Nephron (organoid): ENCODE measurements at regions not wholly inside any gene's neighbourhood (a gene's known extent, or its start where the extent isn't known, plus 50 kb on each side); places are given as distances from the start of the nearest gene placed in this dataset.

ENCODE experiments used
- H3K27ac Mint-ChIP-seq, 3 experiments: 2 replicates each; pipeline ENCODE4 v1.8.0; 2020; ENCODE audit warnings: mixed read lengths in 3 of 3, mild to moderate bottlenecking in 2 of 3, moderate library complexity in 1 of 3
- H3K27me3 Mint-ChIP-seq: 2 replicates; pipeline ENCODE4 v1.8.0; 2021; ENCODE audit warnings: low read depth, mild to moderate bottlenecking, moderate library complexity, mixed read lengths
- H3K36me3 Mint-ChIP-seq: 2 replicates; pipeline ENCODE4 v1.8.0; 2020; ENCODE audit warnings: low read depth, mixed read lengths
- H3K4me1 Mint-ChIP-seq: 2 replicates; pipeline ENCODE4 v1.8.0; 2020; ENCODE audit warnings: mixed read lengths
- H3K4me3 Mint-ChIP-seq, 3 experiments: 2 replicates each; pipeline ENCODE4 v1.8.0; 2020; ENCODE audit warnings: mild to moderate bottlenecking in 3 of 3, mixed read lengths in 3 of 3, moderate library complexity in 2 of 3
- H3K9me3 Mint-ChIP-seq: 2 replicates; pipeline ENCODE4 v1.8.0; 2020; ENCODE audit warnings: mixed read lengths
- TF ChIP-seq, protein P1 (sequence below), 3 experiments: fragments of 200-600 bp; sonication (generic); IDR thresholded peaks; one replicate each; pipeline ENCODE4 v1.5.0; 2021; ENCODE audit warnings: antibody characterized with exemption in 3 of 3; ENCODE audit not compliant: unreplicated experiment in 3 of 3

DNA sequence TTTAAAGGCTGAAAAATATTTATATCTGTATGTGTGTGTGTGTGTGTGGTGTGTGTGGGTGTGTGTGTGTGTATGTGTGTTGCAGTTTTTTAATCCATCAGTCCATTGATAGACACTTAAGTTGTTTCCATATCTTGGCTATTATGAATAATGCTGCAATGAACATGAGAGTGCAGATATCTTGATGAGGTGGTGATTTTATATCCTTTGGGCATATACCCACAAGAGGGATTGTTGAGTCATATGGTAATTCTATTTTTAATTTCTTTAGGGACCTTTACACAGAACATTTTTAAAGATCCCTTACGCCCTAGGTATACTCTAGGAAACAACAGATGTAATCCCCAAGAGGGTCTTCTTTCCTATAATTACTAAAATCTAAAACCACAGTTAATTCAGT lies 154.5 kb upstream of the CLEC14A start:
- H3K4me1 Mint-ChIP-seq, result peaks cover 23% of the 10 kb centered on the region
- no peaks in the 10 kb centered on the region for H3K9me3 Mint-ChIP-seq
- H3K27me3 Mint-ChIP-seq, result no peaks in the 10 kb centered on the region

DNA sequence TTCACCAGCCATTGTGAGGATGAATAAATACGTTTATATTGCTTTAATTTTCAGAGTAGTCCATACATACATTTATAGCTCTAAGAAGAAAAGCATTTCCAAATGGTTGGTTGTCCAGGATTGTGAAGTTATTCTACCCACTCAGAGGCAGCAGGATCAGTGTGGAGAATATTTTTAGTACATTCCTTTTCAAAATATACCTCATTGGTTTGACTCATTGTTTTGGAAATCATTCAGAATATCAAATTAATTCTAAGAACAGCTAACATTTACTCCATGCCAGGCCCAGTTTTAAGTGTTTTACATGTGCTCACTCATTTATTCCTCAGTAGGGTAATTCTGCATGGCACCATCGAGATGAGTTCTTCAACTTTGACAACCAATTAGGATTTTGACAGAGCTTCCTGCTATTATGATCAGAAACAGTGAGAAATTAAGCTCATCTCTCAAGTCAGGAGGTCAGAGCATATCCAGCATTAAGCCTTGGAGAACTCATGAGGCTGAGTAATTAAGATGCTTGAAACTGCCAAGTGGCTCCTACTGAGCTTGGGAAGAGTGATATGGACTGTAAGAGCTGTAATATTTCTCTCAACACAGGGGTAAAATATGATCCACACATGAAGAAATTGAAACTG lies 153.3 kb upstream of the CLEC14A start:
- TF ChIP-seq, protein P1, sequence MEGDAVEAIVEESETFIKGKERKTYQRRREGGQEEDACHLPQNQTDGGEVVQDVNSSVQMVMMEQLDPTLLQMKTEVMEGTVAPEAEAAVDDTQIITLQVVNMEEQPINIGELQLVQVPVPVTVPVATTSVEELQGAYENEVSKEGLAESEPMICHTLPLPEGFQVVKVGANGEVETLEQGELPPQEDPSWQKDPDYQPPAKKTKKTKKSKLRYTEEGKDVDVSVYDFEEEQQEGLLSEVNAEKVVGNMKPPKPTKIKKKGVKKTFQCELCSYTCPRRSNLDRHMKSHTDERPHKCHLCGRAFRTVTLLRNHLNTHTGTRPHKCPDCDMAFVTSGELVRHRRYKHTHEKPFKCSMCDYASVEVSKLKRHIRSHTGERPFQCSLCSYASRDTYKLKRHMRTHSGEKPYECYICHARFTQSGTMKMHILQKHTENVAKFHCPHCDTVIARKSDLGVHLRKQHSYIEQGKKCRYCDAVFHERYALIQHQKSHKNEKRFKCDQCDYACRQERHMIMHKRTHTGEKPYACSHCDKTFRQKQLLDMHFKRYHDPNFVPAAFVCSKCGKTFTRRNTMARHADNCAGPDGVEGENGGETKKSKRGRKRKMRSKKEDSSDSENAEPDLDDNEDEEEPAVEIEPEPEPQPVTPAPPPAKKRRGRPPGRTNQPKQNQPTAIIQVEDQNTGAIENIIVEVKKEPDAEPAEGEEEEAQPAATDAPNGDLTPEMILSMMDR (IDR thresholded peaks at IDR 0.05; ENCODE audit: unreplicated experiment in 3 of 3), result no peak
- no peak overlapping the region for H3K27ac Mint-ChIP-seq
- peaks cover 33% of the 10 kb centered on the region for H3K4me1 Mint-ChIP-seq
- H3K9me3 Mint-ChIP-seq, result no peaks in the 10 kb centered on the region
- no peaks in the 10 kb centered on the region for H3K36me3 Mint-ChIP-seq
- H3K4me3 Mint-ChIP-seq, result no peak overlapping the region
- no peaks in the 10 kb centered on the region for H3K27me3 Mint-ChIP-seq

More for the DNA sequence above, 154.5 kb upstream of the CLEC14A start:
- no peak overlapping the region for H3K27ac Mint-ChIP-seq
- no peak overlapping the region for H3K4me3 Mint-ChIP-seq
- TF ChIP-seq, protein P1 (IDR thresholded peaks at IDR 0.05; ENCODE audit: unreplicated experiment in 3 of 3), result no peak
- H3K36me3 Mint-ChIP-seq, result no peaks in the 10 kb centered on the region

GRCh38 chr14:38405851-38406635 lies 150.2 kb upstream of the CLEC14A start:
- TF ChIP-seq, protein P1 (IDR thresholded peaks at IDR 0.05; ENCODE audit: unreplicated experiment in 3 of 3), result peak in 1 of 3 experiments; percentile 28
- Mint-ChIP-seq H3K27ac (peak overlapping the region; percentile 64 to 88 (median 87)), H3K4me3 (no peak overlapping the region), H3K9me3 (no peaks in the 10 kb centered on the region), H3K36me3 (no peaks in the 10 kb centered on the region), H3K27me3 (no peaks in the 10 kb centered on the region), H3K4me1 (peaks cover 33% of the 10 kb centered on the region)

DNA sequence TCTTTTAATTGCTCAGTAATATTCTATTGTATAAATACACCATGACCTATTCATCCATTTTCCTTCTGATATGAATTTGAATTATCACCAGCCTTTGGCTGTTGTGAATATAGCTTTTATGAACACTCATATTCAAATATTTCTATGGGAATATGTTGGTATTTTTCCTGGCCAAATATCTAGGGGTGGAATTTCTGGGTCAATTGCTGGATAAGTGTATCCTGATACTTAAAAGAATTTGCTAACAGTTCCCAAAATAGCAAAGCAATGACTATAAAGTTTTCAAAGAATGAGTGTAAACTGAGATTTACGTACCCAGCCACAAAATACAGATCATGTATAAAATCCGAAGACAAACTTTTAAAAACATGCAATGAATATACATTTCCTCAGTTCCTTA lies 148.7 kb upstream of the CLEC14A start:
- no peak overlapping the region for H3K4me3 Mint-ChIP-seq
- no peaks in the 10 kb centered on the region for H3K9me3 Mint-ChIP-seq
- peaks cover 33% of the 10 kb centered on the region for H3K4me1 Mint-ChIP-seq
- H3K36me3 Mint-ChIP-seq, result no peaks in the 10 kb centered on the region
- H3K27me3 Mint-ChIP-seq, result no peaks in the 10 kb centered on the region
- TF ChIP-seq, protein P1 (IDR thresholded peaks at IDR 0.05; ENCODE audit: unreplicated experiment in 3 of 3), result no peak
- no peak overlapping the region for H3K27ac Mint-ChIP-seq

- H3K27ac Mint-ChIP-seq, result no peak overlapping the region
- H3K9me3 Mint-ChIP-seq, result no peaks in the 10 kb centered on the region
- H3K36me3 Mint-ChIP-seq, result no peaks in the 10 kb centered on the region
- peaks cover 30% of the 10 kb centered on the region for H3K4me1 Mint-ChIP-seq
- TF ChIP-seq, protein P1 (IDR thresholded peaks at IDR 0.05; ENCODE audit: unreplicated experiment in 3 of 3), result no peak
- H3K4me3 Mint-ChIP-seq, result no peak overlapping the region
- H3K27me3 Mint-ChIP-seq, result no peaks in the 10 kb centered on the region
Observed at GRCh38 chr14:38404100-38404541, 148.2 kb upstream of the CLEC14A start.
